Uterus (tissue), 2 donors: ENCODE measurements at regions not wholly inside any gene's neighbourhood (a gene's known extent, or its start where the extent isn't known, plus 50 kb on each side); places are given as distances from the start of the nearest gene placed in this dataset.
"Not testable (repeated sequence)": the region's sequence is repeated elsewhere in the genome, so short reads cannot be mapped to it uniquely, and the experiment has no call there.

Source experiments
- CTCF ChIP-seq, 4 experiments: fragments of 200-600 bp in 2 of 4; fragments of 450-650 bp in 2 of 4; sonication (generic) in 2 of 4; IDR thresholded peaks; one replicate each; pipeline ENCODE4 v1.5.1; 2016 to 2019; ENCODE audit warnings: antibody characterized with exemption in 4 of 4, mild to moderate bottlenecking in 2 of 4, moderate library complexity in 1 of 4
- POLR2A ChIP-seq, 2 donors: fragments of 450-650 bp; IDR thresholded peaks; one replicate each; pipeline ENCODE4 v1.6.1; 2016; ENCODE audit warnings: antibody characterized with exemption in 2 of 2, mild to moderate bottlenecking in 1 of 2, moderate library complexity in 1 of 2

- not testable (repeated sequence) for TF ChIP-seq CTCF, POLR2A (IDR thresholded peaks at IDR 0.05)
These were observed 182.4 kb downstream of the PRELID2 start for GRCh38 chr5:145652700-145653099.
